Lung (tissue), 11 donors: ENCODE measurements at regions not wholly inside any gene's neighbourhood (a gene's known extent, or its start where the extent isn't known, plus 50 kb on each side); places are given as distances from the start of the nearest gene placed in this dataset.

Experiments
- ATAC-seq: fragments of 200-7000 bp; cut with Tn5 transposase; one replicate; pipeline ENCODE4 v1.9.1; 2020; ENCODE audit warnings: moderate number of reproducible peaks; ENCODE audit not compliant: insufficient read depth, low FRiP score
- DNase-seq, 3 donors: peaks; one replicate each; pipeline ENCODE4 v3.0.0-alpha.2; 2013 to 2017
- H3K27ac ChIP-seq, 2 donors: one replicate each; pipeline ENCODE4 v1.5.1; 2013; ENCODE audit warnings: mild to moderate bottlenecking in 2 of 2, moderate library complexity in 2 of 2, control low read depth in 1 of 2, inconsistent platforms in 1 of 2, low read depth in 1 of 2, low read length in 1 of 2
- H3K27me3 ChIP-seq, 3 donors: one replicate each; pipeline ENCODE4 v1.5.1; 2013; ENCODE audit warnings: low read length in 2 of 3; ENCODE audit not compliant: control insufficient read depth in 3 of 3, insufficient read depth in 3 of 3
- H3K36me3 ChIP-seq, 4 donors: one replicate each; pipeline ENCODE4 v1.5.1; 2013; ENCODE audit warnings: low read length in 4 of 4, mild to moderate bottlenecking in 1 of 4, moderate library complexity in 1 of 4; ENCODE audit not compliant: control insufficient read depth in 4 of 4, insufficient read depth in 4 of 4
- H3K4me1 ChIP-seq, 5 donors: one replicate each; pipeline ENCODE4 v1.5.1; 2013; ENCODE audit warnings: low read length in 5 of 5, mild to moderate bottlenecking in 2 of 5, moderate library complexity in 1 of 5; ENCODE audit not compliant: control insufficient read depth in 5 of 5, insufficient read depth in 5 of 5
- H3K4me3 ChIP-seq: one replicate; pipeline ENCODE4 v1.5.1; 2013; ENCODE audit warnings: mild to moderate bottlenecking, control low read depth, moderate library complexity
- H3K9ac ChIP-seq, 2 donors: one replicate each; pipeline ENCODE4 v1.5.1; 2013; ENCODE audit warnings: low read length in 2 of 2, control low read depth in 1 of 2; ENCODE audit not compliant: insufficient read depth in 1 of 2
- H3K9me3 ChIP-seq, 4 donors: one replicate each; pipeline ENCODE4 v1.5.1; 2013; ENCODE audit warnings: low read length in 3 of 4, mild to moderate bottlenecking in 1 of 4, moderate library complexity in 1 of 4; ENCODE audit not compliant: control insufficient read depth in 4 of 4, insufficient read depth in 3 of 4
- WGBS, 2 donors: extraction: QIAGEN DNeasy Blood & Tissue Kit; methylation state at CpG; one replicate each; pipeline ENCODE4 v1.1.7; 2013; 5-methylcytosine and 5-hydroxymethylcytosine counted together
- TF ChIP-seq, protein P1 (sequence below): IDR thresholded peaks from 2 replicates; pipeline ENCODE4 v1.5.1; 2012; ENCODE audit warnings: mild to moderate bottlenecking; ENCODE audit errors: control extremely low read depth, extremely low read depth
- donor health status: control.
- donor health status: control.
- donor health status: Bipolar disorder and iron deficiency.
- donor health status: healthy.
- donor health status: DM: yes; HTN: yes; CAD: no.

DNA sequence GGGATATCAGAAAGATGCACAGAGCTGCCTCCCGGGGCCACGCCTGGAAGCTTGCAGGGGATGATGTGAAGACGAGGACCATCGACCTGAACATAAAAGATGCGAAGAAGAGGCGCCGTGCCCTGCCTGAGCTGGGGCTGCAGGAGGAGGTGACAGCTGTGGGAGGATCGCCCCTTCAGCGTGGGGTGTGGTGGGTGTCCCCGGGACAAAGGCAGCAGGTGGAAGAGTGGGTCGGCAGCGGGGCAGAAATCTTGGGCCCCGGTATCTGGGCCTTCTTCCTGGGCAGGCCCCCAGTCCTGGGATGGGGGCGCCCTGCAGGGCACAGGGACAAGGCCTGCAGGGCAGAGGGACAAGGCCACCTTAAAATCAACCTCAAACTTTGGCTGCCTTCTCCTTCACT is 134.9 kb downstream of the OR13A1 start:
- H3K27me3 ChIP-seq: no peaks in the 10 kb centered on the region
- ATAC-seq: no peak
- no peak overlapping the region for H3K27ac ChIP-seq
- H3K9me3 ChIP-seq: no peaks in the 10 kb centered on the region
- WGBS, 2 donors: 93 to 98% methylated on average over 14 of the region's 14 CpGs
- no peak overlapping the region for H3K9ac ChIP-seq
- no peaks in the 10 kb centered on the region for H3K36me3 ChIP-seq
- TF ChIP-seq, protein P1, sequence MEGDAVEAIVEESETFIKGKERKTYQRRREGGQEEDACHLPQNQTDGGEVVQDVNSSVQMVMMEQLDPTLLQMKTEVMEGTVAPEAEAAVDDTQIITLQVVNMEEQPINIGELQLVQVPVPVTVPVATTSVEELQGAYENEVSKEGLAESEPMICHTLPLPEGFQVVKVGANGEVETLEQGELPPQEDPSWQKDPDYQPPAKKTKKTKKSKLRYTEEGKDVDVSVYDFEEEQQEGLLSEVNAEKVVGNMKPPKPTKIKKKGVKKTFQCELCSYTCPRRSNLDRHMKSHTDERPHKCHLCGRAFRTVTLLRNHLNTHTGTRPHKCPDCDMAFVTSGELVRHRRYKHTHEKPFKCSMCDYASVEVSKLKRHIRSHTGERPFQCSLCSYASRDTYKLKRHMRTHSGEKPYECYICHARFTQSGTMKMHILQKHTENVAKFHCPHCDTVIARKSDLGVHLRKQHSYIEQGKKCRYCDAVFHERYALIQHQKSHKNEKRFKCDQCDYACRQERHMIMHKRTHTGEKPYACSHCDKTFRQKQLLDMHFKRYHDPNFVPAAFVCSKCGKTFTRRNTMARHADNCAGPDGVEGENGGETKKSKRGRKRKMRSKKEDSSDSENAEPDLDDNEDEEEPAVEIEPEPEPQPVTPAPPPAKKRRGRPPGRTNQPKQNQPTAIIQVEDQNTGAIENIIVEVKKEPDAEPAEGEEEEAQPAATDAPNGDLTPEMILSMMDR: no peak
- DNase-seq: no peak
- H3K4me1 ChIP-seq: peaks cover 0 to 4% (median 0%) of the 10 kb centered on the region in 5 donors
- no peak overlapping the region for H3K4me3 ChIP-seq

DNA sequence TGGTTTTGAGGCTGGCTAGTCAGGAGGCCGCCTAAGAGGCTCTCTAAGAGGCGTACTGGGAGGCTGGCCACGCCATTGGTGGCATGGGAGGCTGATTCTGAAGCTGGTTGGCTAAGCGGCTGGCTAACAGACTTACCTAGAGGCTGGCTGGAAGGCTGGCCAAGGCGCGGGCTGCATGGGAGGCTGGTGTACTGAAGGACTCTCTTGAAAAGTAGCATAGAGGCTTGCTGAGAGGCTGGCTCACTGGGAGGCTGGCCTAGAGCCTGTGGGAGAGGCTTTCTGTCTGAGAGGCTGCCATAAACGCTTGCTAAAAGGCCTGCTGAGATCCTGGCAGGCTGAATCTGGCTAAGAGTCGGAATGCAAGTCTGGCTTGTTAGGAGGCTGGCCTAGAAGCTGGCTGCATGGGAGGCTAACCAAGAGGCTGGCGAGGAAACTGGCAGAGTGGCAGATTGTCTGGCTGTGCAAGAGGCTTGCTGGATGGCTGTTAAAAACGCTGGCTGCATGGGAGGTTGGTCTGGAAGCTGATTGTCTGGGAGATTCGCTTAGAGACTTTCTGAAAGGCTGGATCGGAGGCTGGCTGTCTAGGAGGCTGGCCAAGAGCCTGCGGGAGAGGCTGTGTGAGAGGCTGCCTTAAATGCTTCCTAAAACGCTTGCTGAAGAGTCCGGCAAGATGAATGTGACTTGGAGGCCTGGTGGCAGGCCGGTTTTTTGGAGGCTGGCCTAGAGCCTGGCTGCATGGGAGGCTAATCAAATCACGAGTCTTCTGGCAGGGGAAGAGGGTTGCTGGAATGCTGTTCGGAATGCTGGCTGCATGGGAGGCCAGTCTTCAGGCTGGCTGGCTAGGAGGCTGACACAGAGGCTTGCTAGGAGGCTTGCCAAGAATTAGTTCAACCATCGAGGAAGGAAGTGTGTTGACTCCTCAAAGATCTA is 134.2 kb downstream of the OR13A1 start:
- Histone ChIP-seq H3K9me3 (no peaks in the 10 kb centered on the region), H3K9ac (no peak overlapping the region), H3K27me3 (no peaks in the 10 kb centered on the region), H3K4me1 (no peaks in the 10 kb centered on the region), H3K4me3 (no peak overlapping the region), H3K36me3 (no peaks in the 10 kb centered on the region), H3K27ac (no peak overlapping the region)
- TF ChIP-seq, protein P1: no peak
- DNase-seq (peak in 1 of 3 donors; percentile 13), ATAC-seq (no peak)
- 79 to 88% methylated on average over 19 of the region's 19 CpGs for WGBS, 2 donors

- no peak overlapping the region for H3K4me3 ChIP-seq
- no peaks in the 10 kb centered on the region for H3K4me1 ChIP-seq
- no peaks in the 10 kb centered on the region for H3K27me3 ChIP-seq
- no peaks in the 10 kb centered on the region for H3K36me3 ChIP-seq
- H3K9me3 ChIP-seq: no peaks in the 10 kb centered on the region
- DNase-seq (no peak), ATAC-seq (no peak)
- TF ChIP-seq, protein P1: no peak
- WGBS, 2 donors: 82 to 85% methylated on average over 4 of the region's 4 CpGs
- no peak overlapping the region for H3K27ac ChIP-seq
- H3K9ac ChIP-seq: no peak overlapping the region
These were observed 132.2 kb downstream of the OR13A1 start for GRCh38 chr10:45183174-45183573.
